Fibroblast of pulmonary artery (primary cell): ENCODE measurements at regions not wholly inside any gene's neighbourhood (a gene's known extent, or its start where the extent isn't known, plus 50 kb on each side); places are given as distances from the start of the nearest gene placed in this dataset.

Experiments used
- DNase-seq: peaks from one replicate; pipeline ENCODE4 v3.0.0-alpha.2; 2010; ENCODE audit warnings: low read depth
- H3K4me3 ChIP-seq: replicated peaks from 2 replicates; pipeline ENCODE4 v1.5.1; 2011; ENCODE audit warnings: low read depth, mild to moderate bottlenecking, control low read depth, low read length, moderate library complexity
- TF ChIP-seq, protein P1 (sequence below): IDR thresholded peaks from 2 replicates; pipeline ENCODE4 v1.5.1; 2011; ENCODE audit warnings: mild to moderate bottlenecking, control low read depth, low read length, inconsistent platforms; ENCODE audit errors: missing control alignments

DNA sequence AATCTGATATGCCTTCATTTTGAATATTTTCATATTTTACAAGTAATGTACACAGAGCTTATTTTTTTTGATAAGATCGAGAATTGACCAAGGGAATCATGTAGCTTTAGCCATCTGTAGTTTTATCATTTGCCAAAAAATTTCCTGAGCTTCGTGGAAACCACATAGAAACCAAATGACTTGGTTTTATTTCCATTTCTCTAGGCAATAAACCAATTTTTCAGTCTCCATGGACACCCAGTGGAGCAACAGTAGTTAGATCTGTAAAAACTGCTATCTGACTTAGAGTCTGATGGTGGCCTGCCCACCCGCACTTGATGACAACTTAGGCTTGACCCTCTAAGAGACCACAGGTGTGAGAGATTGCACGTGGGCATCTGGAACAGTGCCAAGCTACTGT is 127.8 kb upstream of the CDK6 start:
- TF ChIP-seq, protein P1, sequence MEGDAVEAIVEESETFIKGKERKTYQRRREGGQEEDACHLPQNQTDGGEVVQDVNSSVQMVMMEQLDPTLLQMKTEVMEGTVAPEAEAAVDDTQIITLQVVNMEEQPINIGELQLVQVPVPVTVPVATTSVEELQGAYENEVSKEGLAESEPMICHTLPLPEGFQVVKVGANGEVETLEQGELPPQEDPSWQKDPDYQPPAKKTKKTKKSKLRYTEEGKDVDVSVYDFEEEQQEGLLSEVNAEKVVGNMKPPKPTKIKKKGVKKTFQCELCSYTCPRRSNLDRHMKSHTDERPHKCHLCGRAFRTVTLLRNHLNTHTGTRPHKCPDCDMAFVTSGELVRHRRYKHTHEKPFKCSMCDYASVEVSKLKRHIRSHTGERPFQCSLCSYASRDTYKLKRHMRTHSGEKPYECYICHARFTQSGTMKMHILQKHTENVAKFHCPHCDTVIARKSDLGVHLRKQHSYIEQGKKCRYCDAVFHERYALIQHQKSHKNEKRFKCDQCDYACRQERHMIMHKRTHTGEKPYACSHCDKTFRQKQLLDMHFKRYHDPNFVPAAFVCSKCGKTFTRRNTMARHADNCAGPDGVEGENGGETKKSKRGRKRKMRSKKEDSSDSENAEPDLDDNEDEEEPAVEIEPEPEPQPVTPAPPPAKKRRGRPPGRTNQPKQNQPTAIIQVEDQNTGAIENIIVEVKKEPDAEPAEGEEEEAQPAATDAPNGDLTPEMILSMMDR, result no peak
- no peak overlapping the region for H3K4me3 ChIP-seq
- DNase-seq, result no peak

DNA sequence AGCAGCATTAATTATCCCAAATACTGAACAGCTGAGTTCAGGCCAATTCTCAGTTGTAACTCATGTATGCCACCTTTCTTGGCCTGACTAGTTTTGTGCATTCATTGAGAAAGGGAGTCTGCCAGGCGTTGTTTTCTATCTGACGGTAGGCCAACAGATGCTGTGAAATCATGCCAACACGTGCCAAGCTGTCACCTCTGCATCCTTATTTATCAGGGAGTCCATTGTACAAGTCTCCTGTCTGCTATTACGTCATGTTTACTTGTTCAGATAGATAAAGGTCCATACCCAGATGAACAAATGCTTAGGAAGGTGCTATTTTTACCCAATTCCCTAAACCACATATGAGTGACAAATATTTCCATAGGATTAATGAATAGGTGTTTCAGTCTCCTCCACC is 127.2 kb upstream of the CDK6 start:
- DNase-seq, result no peak
- H3K4me3 ChIP-seq, result no peak overlapping the region
- TF ChIP-seq, protein P1, result no peak

DNA sequence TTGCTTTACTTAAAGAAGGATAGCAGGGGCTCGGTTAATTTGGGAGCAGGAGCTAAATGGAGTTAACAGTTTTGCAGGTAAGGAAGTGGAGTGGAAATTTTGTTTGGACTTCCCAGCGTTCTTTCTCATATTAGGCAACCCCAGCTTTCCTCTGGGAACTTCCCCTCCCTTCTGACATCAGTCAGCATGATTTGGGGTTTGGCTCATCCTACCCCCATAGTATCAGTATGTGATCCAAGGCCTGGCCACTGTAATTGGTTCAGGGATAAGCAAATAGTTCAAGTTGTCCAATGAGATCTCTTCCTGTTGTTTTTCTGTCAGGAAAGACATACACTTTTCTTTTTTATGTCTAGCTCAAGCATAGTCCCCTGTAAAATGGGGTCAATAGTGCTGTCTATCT is 125.6 kb upstream of the CDK6 start:
- DNase-seq, result no peak
- TF ChIP-seq, protein P1, result no peak
- no peak overlapping the region for H3K4me3 ChIP-seq

DNA sequence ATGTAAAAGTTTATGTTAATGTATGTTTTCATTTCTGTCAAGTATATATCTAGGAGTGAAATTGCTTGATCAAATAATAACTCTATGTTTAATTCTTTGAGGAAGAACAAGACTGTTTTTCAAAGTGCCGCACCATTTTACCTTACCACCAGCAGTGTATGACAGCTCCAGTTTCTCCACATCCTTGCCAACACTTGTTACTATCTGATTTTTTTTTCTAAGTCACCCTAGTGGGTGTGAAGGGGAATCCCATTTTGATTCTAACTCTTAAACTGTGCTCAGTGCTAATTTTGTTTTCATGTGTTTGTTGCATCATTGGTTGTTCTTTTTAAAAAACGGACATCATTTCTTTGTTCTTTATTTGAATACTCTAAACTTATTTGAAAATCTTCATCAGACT is 120.2 kb upstream of the CDK6 start:
- no peak for DNase-seq
- no peak overlapping the region for H3K4me3 ChIP-seq
- TF ChIP-seq, protein P1, result no peak

DNA sequence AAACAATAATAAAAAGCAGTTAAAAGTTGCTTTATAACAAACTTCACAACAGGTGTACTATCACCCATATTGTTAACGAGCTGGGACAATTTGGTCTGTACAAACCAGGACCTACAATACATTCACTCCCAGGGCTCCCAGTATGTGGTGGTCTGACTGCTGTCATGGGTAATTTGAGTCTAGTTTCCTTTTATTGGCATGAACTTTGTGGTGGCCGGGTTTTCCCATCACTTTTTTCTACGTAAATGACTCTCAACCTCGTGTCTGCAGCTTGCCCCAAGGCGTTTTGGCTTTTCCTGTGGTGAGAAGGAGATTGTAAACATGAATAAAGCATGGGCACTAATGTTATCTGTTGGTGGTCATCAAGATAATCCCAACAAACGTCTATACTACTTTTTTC is 118.7 kb upstream of the CDK6 start:
- H3K4me3 ChIP-seq, result no peak overlapping the region
- TF ChIP-seq, protein P1, result no peak
- DNase-seq, result no peak

DNA sequence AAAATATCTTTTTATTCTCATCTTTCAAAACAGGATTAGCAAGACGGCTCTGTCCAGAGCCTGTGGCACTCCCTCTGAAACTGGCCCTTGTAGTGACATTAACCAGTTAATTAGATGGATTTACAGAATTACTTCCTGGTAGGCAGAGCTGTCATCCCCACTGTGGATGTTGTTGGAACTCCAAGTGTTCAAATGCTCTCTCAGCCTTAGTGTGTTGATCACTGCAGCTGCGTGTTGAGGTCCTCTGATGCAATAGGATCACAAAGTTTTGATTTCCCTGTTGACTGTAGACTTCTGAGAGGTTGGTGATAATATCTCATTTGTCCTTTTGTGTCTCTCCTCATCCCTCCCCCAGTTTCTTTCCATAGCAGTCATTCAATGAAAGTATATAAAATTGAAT is 117.3 kb upstream of the CDK6 start:
- no peak for DNase-seq
- TF ChIP-seq, protein P1, result no peak
- H3K4me3 ChIP-seq, result no peak overlapping the region

DNA sequence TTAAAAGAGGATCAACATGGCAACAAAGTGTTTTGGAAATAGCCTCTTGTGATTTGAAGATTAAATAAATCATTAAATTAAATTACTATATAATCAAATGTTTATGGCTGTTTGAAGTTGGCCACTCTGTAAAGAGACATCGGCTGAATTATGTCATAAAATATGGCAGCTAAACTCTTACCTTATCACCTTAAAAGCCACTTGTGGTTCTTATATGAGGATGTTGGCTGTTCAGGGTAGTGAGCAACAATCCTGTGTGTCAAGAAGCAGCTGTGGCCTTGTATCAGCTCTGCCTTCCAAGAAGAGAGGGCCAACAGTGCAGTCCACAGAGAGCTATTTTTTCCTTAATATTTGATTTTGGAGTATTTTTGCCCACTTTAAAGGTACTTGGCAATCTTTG is 113.4 kb upstream of the CDK6 start:
- H3K4me3 ChIP-seq, result no peak overlapping the region
- DNase-seq, result no peak
- TF ChIP-seq, protein P1, result no peak
